HepG2 (cell line): ENCODE measurements at regions not wholly inside any gene's neighbourhood (a gene's known extent, or its start where the extent isn't known, plus 50 kb on each side); places are given as distances from the start of the nearest gene placed in this dataset.

Experiments
- ATAC-seq: fragments of 200-7000 bp; cut with Tn5 transposase; 3 replicates; pipeline ENCODE4 v1.9.1; 2020; ENCODE audit warnings: mild to moderate bottlenecking, moderate library complexity
- BruUV-seq: library from RNA; stranded (reverse); fragments of 400-500 nt; replicated peaks from 2 replicates; lab custom pipeline; 2021; lab: Mats Ljungman, UMichigan
- CTCF ChIA-PET: fragments of 300-600 bp; formaldehyde crosslinking; extraction: SDS; loops from one replicate; lab custom pipeline; 2021; ENCODE audit warnings: low total read pairs, inconsistent platforms, low intra/inter-chr PET ratio; lab: Yijun Ruan, JAX
- POLR2A ChIA-PET: fragments of 350-600 bp; sonication (Branson Sonifier 250); formaldehyde crosslinking; loops from one replicate; lab custom pipeline; 2020; ENCODE audit warnings: antibody characterized with exemption, inconsistent platforms; lab: Yijun Ruan, JAX
- DNase-seq: peaks from one replicate; pipeline ENCODE4 v3.0.0-alpha.2; 2015; ENCODE audit warnings: low spot score
- FAIRE-seq: peaks from 3 replicates; lab custom pipeline; 2011; peaks lifted over from hg19 to GRCh38; lab: Jason Lieb, UNC
- H2AFZ ChIP-seq: one replicate; pipeline ENCODE4 v1.6.1; 2011; ENCODE audit warnings: low read length, inconsistent platforms
- H3K27ac ChIP-seq: fragments of 300-600 bp; 3 replicates; pipeline ENCODE4 v1.8.0; 2011; ENCODE audit warnings: mixed run types, mild to moderate bottlenecking, mixed read lengths, low read length, inconsistent platforms; ENCODE audit not compliant: insufficient read depth; ENCODE audit errors: extremely low read length
- H3K27me3 ChIP-seq, 2 experiments: fragments of 200-600 bp in 1 of 2; 2 replicates in 1 of 2; 3 replicates in 1 of 2; pipeline versions ENCODE4 v1.6.0 to v1.8.0; 2011; ENCODE audit warnings: low read length in 2 of 2, mild to moderate bottlenecking in 2 of 2, moderate library complexity in 2 of 2, inconsistent platforms in 1 of 2; ENCODE audit not compliant: insufficient read depth in 2 of 2, control insufficient read depth in 1 of 2
- H3K36me3 ChIP-seq, 2 experiments: fragments of 200-600 bp in 1 of 2; replicated peaks in 1 of 2; 2 replicates in 1 of 2; 3 replicates in 1 of 2; pipeline versions ENCODE4 v1.5.1 to v1.8.0; 2011; ENCODE audit warnings: low read length in 2 of 2, inconsistent platforms in 1 of 2; ENCODE audit not compliant: insufficient read depth in 2 of 2, control insufficient read depth in 1 of 2
- H3K4me1 ChIP-seq: 2 replicates; pipeline ENCODE4 v1.5.1; 2012; ENCODE audit warnings: low read length, inconsistent platforms; ENCODE audit not compliant: insufficient read depth
- H3K4me2 ChIP-seq: 2 replicates; pipeline ENCODE4 v1.6.0; 2011; ENCODE audit warnings: low read depth, low read length, inconsistent platforms
- H3K4me3 ChIP-seq, 3 experiments: fragments of 200-600 bp in 1 of 3; sonication (generic), shearing (Covaris generic) in 1 of 3; replicated peaks in 1 of 3; 2 replicates each; pipeline ENCODE4 v1.5.1; 2011 to 2016; ENCODE audit warnings: low read length in 3 of 3, inconsistent platforms in 2 of 3, low read depth in 2 of 3, mild to moderate bottlenecking in 2 of 3, control low read depth in 1 of 3, mixed read lengths in 1 of 3; ENCODE audit not compliant: insufficient read depth in 1 of 3
- H3K79me2 ChIP-seq: one replicate; pipeline ENCODE4 v1.6.1; 2011; ENCODE audit warnings: low read length, inconsistent platforms; ENCODE audit not compliant: insufficient read depth
- H3K9ac ChIP-seq: 2 replicates; pipeline ENCODE4 v1.6.0; 2011; ENCODE audit warnings: mild to moderate bottlenecking, low read depth, low read length, inconsistent platforms; ENCODE audit not compliant: insufficient read depth
- H3K9me3 ChIP-seq: 2 replicates; pipeline ENCODE4 v1.5.1; 2012; ENCODE audit warnings: mild to moderate bottlenecking, low read length
- H4K20me1 ChIP-seq: 2 replicates; pipeline ENCODE4 v1.6.0; 2011; ENCODE audit warnings: inconsistent platforms, mild to moderate bottlenecking, low read length, moderate library complexity; ENCODE audit not compliant: insufficient read depth
- ATF1 ChIP-seq: IDR thresholded peaks from 2 replicates; pipeline ENCODE4 v1.6.1; 2016; ENCODE audit warnings: mild to moderate bottlenecking, control low read depth
- E2F1 ChIP-seq: sonication (generic); formaldehyde crosslinking; IDR thresholded peaks from 2 replicates; pipeline ENCODE4 v1.5.0; 2020; ENCODE audit warnings: missing genetic modification reagents
- MLX ChIP-seq: IDR thresholded peaks from 2 replicates; pipeline ENCODE4 v1.6.1; 2016
- RFXAP ChIP-seq: sonication (generic); formaldehyde crosslinking; IDR thresholded peaks from 2 replicates; pipeline ENCODE4 v1.4.0; 2020; ENCODE audit warnings: missing genetic modification reagents, borderline replicate concordance
- ZBTB49 ChIP-seq: sonication (generic); formaldehyde crosslinking; IDR thresholded peaks from 2 replicates; pipeline ENCODE4 v1.4.0; 2020; ENCODE audit warnings: missing genetic modification reagents, borderline replicate concordance
- ZFAT ChIP-seq: sonication (generic); formaldehyde crosslinking; conservative IDR thresholded peaks from 2 replicates; pipeline ENCODE4 v1.8.1; 2023; ENCODE audit warnings: missing genetic modification reagents, inconsistent platforms
- ZNF18 ChIP-seq: sonication (generic); formaldehyde crosslinking; IDR thresholded peaks from 2 replicates; pipeline ENCODE4 v1.8.0; 2022; ENCODE audit warnings: mild to moderate bottlenecking, missing genetic modification reagents; ENCODE audit not compliant: insufficient replicate concordance
- ZNF235 ChIP-seq: sonication (generic); formaldehyde crosslinking; IDR thresholded peaks from 2 replicates; pipeline ENCODE4 v1.8.1; 2023; ENCODE audit warnings: mild to moderate bottlenecking, missing genetic modification reagents, borderline replicate concordance
- ZNF367 ChIP-seq: sonication (generic); formaldehyde crosslinking; IDR thresholded peaks from 2 replicates; pipeline ENCODE4 v1.4.0; 2020; ENCODE audit warnings: missing genetic modification reagents, borderline replicate concordance
- ZNF598 ChIP-seq: sonication (generic); formaldehyde crosslinking; IDR thresholded peaks from 2 replicates; pipeline ENCODE4 v1.5.1; 2020; ENCODE audit warnings: mild to moderate bottlenecking, missing genetic modification reagents, borderline replicate concordance
- ZNF761 ChIP-seq: sonication (generic); formaldehyde crosslinking; conservative IDR thresholded peaks from 2 replicates; pipeline ENCODE4 v1.4.0; 2020; ENCODE audit warnings: mild to moderate bottlenecking, missing genetic modification reagents
- WGBS: methylation state at CpG from one replicate; pipeline ENCODE4 v1.1.6; 2017; ENCODE audit warnings: low lambda C conversion rate; 5-methylcytosine and 5-hydroxymethylcytosine counted together
- in situ Hi-C: cut with HindIII; loops from 2 replicates; pipeline ENCODE4 v1.10.0; 2017; ENCODE audit warnings: low pct_unique_long_range_greater_than_20kb; ENCODE audit not compliant: extremely low pct_ligation_motif_present
- intact Hi-C: fragments of 100-400 bp; cut with micrococcal nuclease; formaldehyde crosslinking; loops from one replicate; pipeline ENCODE4 v1.10.0; 2022; ENCODE audit not compliant: unreplicated experiment

- Histone ChIP-seq H3K4me2 (no peak overlapping the region), H3K27ac (no peak overlapping the region), H3K9me3 (no peaks in the 10 kb centered on the region), H3K9ac (no peak overlapping the region), H3K36me3 (no peaks in the 10 kb centered on the region), H2AFZ (no peak overlapping the region), H3K4me1 (peaks cover 100% of the 10 kb centered on the region), H3K79me2 (no peaks in the 10 kb centered on the region), H4K20me1 (no peaks in the 10 kb centered on the region), H3K27me3 (no peaks in the 10 kb centered on the region), H3K4me3 (no peak overlapping the region)
- no peak for FAIRE-seq
- intact Hi-C loops (loop anchor here (5.0 to 10.0 kb wide), 3 partner anchors 146 to 966 kb away; no protein-coding TSS in a partner anchor), in situ Hi-C loops (loop anchor here (5.0 to 10.0 kb wide), 2 partner anchors 146 to 228 kb away; no protein-coding TSS in a partner anchor)
- ChIA-PET POLR2A (no interaction called here), CTCF (no interaction called here)
- no peak for ATAC-seq
- BruUV-seq, result no TSS peak
- WGBS, result 96% methylated on average over 7 of the region's 9 CpGs
- DNase-seq, result no peak
- TF ChIP-seq MLX (CRISPR knock-in tag) (no peak), ZFAT (CRISPR knock-in tag) (no peak), ZNF367 (no peak), E2F1 (CRISPR knock-in tag) (no peak), ATF1 (CRISPR knock-in tag) (no peak), ZNF235 (CRISPR knock-in tag) (no peak), ZNF761 (no peak), ZNF18 (CRISPR knock-in tag) (peak; percentile 10), ZNF598 (0 out of 2 replicates have a peak, but pooled peaks have one; percentile 18), RFXAP (CRISPR knock-in tag) (no peak), ZBTB49 (no peak)
Measured at GRCh38 chr14:100669011-100669412, 57.7 kb upstream of the DLK1 start.
